HepG2 (cell line): ENCODE measurements at regions not wholly inside any gene's neighbourhood (a gene's known extent, or its start where the extent isn't known, plus 50 kb on each side); places are given as distances from the start of the nearest gene placed in this dataset.

ENCODE experiments used
- ATAC-seq: fragments of 200-7000 bp; cut with Tn5 transposase; 3 replicates; pipeline ENCODE4 v1.9.1; 2020; ENCODE audit warnings: mild to moderate bottlenecking, moderate library complexity
- BruUV-seq: library from RNA; stranded (reverse); fragments of 400-500 nt; replicated peaks from 2 replicates; lab custom pipeline; 2021; lab: Mats Ljungman, UMichigan
- CTCF ChIA-PET: fragments of 300-600 bp; formaldehyde crosslinking; extraction: SDS; loops from one replicate; lab custom pipeline; 2021; ENCODE audit warnings: low total read pairs, inconsistent platforms, low intra/inter-chr PET ratio; lab: Yijun Ruan, JAX
- POLR2A ChIA-PET: fragments of 350-600 bp; sonication (Branson Sonifier 250); formaldehyde crosslinking; loops from one replicate; lab custom pipeline; 2020; ENCODE audit warnings: antibody characterized with exemption, inconsistent platforms; lab: Yijun Ruan, JAX
- DNase-seq: peaks from one replicate; pipeline ENCODE4 v3.0.0-alpha.2; 2015; ENCODE audit warnings: low spot score
- FAIRE-seq: peaks from 3 replicates; lab custom pipeline; 2011; peaks lifted over from hg19 to GRCh38; lab: Jason Lieb, UNC
- H2AFZ ChIP-seq: one replicate; pipeline ENCODE4 v1.6.1; 2011; ENCODE audit warnings: low read length, inconsistent platforms
- H3K27ac ChIP-seq: fragments of 300-600 bp; 3 replicates; pipeline ENCODE4 v1.8.0; 2011; ENCODE audit warnings: mixed run types, mild to moderate bottlenecking, mixed read lengths, low read length, inconsistent platforms; ENCODE audit not compliant: insufficient read depth; ENCODE audit errors: extremely low read length
- H3K27me3 ChIP-seq, 2 experiments: fragments of 200-600 bp in 1 of 2; 2 replicates in 1 of 2; 3 replicates in 1 of 2; pipeline versions ENCODE4 v1.6.0 to v1.8.0; 2011; ENCODE audit warnings: low read length in 2 of 2, mild to moderate bottlenecking in 2 of 2, moderate library complexity in 2 of 2, inconsistent platforms in 1 of 2; ENCODE audit not compliant: insufficient read depth in 2 of 2, control insufficient read depth in 1 of 2
- H3K36me3 ChIP-seq, 2 experiments: fragments of 200-600 bp in 1 of 2; replicated peaks in 1 of 2; 2 replicates in 1 of 2; 3 replicates in 1 of 2; pipeline versions ENCODE4 v1.5.1 to v1.8.0; 2011; ENCODE audit warnings: low read length in 2 of 2, inconsistent platforms in 1 of 2; ENCODE audit not compliant: insufficient read depth in 2 of 2, control insufficient read depth in 1 of 2
- H3K4me1 ChIP-seq: 2 replicates; pipeline ENCODE4 v1.5.1; 2012; ENCODE audit warnings: low read length, inconsistent platforms; ENCODE audit not compliant: insufficient read depth
- H3K4me2 ChIP-seq: 2 replicates; pipeline ENCODE4 v1.6.0; 2011; ENCODE audit warnings: low read depth, low read length, inconsistent platforms
- H3K4me3 ChIP-seq, 3 experiments: fragments of 200-600 bp in 1 of 3; sonication (generic), shearing (Covaris generic) in 1 of 3; replicated peaks in 1 of 3; 2 replicates each; pipeline ENCODE4 v1.5.1; 2011 to 2016; ENCODE audit warnings: low read length in 3 of 3, inconsistent platforms in 2 of 3, low read depth in 2 of 3, mild to moderate bottlenecking in 2 of 3, control low read depth in 1 of 3, mixed read lengths in 1 of 3; ENCODE audit not compliant: insufficient read depth in 1 of 3
- H3K79me2 ChIP-seq: one replicate; pipeline ENCODE4 v1.6.1; 2011; ENCODE audit warnings: low read length, inconsistent platforms; ENCODE audit not compliant: insufficient read depth
- H3K9ac ChIP-seq: 2 replicates; pipeline ENCODE4 v1.6.0; 2011; ENCODE audit warnings: mild to moderate bottlenecking, low read depth, low read length, inconsistent platforms; ENCODE audit not compliant: insufficient read depth
- H3K9me3 ChIP-seq: 2 replicates; pipeline ENCODE4 v1.5.1; 2012; ENCODE audit warnings: mild to moderate bottlenecking, low read length
- H4K20me1 ChIP-seq: 2 replicates; pipeline ENCODE4 v1.6.0; 2011; ENCODE audit warnings: inconsistent platforms, mild to moderate bottlenecking, low read length, moderate library complexity; ENCODE audit not compliant: insufficient read depth
- ARID2 ChIP-seq: sonication (generic); formaldehyde crosslinking; IDR thresholded peaks from 2 replicates; pipeline ENCODE4 v1.8.1; 2022; ENCODE audit warnings: mild to moderate bottlenecking, missing genetic modification reagents, borderline replicate concordance
- BATF2 ChIP-seq: sonication (generic); formaldehyde crosslinking; IDR thresholded peaks from 2 replicates; pipeline ENCODE4 v1.8.0; 2022; ENCODE audit warnings: mild to moderate bottlenecking, missing genetic modification reagents, moderate library complexity
- HDAC2 ChIP-seq: sonication (generic); formaldehyde crosslinking; IDR thresholded peaks from 2 replicates; pipeline ENCODE4 v1.4.0; 2020; ENCODE audit warnings: missing genetic modification reagents
- HINFP ChIP-seq: sonication (generic); formaldehyde crosslinking; IDR thresholded peaks from 2 replicates; pipeline ENCODE4 v1.4.0; 2020; ENCODE audit warnings: low read depth, mild to moderate bottlenecking, missing genetic modification reagents
- HOXA3 ChIP-seq: sonication (generic); formaldehyde crosslinking; IDR thresholded peaks from 2 replicates; pipeline ENCODE4 v1.5.0; 2020; ENCODE audit warnings: missing genetic modification reagents
- PRPF4 ChIP-seq: fragments of 200-400 bp; formaldehyde crosslinking; IDR thresholded peaks from 2 replicates; pipeline ENCODE4 v1.6.1; 2016; ENCODE audit warnings: low read length, low read depth; ENCODE audit not compliant: poor library complexity, severe bottlenecking
- RCOR2 ChIP-seq: IDR thresholded peaks from 2 replicates; pipeline ENCODE4 v1.6.1; 2016; ENCODE audit warnings: missing biosample characterization, missing genetic modification reagents
- SRSF9 ChIP-seq: fragments of 200-400 bp; formaldehyde crosslinking; IDR thresholded peaks from 2 replicates; pipeline ENCODE4 v1.6.1; 2018; ENCODE audit warnings: borderline replicate concordance, mild to moderate bottlenecking, low read depth, low read length; ENCODE audit not compliant: insufficient read depth, poor library complexity, severe bottlenecking
- TAF15 ChIP-seq: fragments of 200-400 bp; formaldehyde crosslinking; IDR thresholded peaks from one replicate; pipeline ENCODE4 v1.6.1; 2018; ENCODE audit warnings: mild to moderate bottlenecking, low read depth, low read length; ENCODE audit not compliant: poor library complexity, severe bottlenecking
- ZNF550 ChIP-seq: sonication (generic); formaldehyde crosslinking; IDR thresholded peaks from 2 replicates; pipeline ENCODE4 v1.4.0; 2020; ENCODE audit warnings: mild to moderate bottlenecking, missing genetic modification reagents, borderline replicate concordance
- ZNF564 ChIP-seq: sonication (generic); formaldehyde crosslinking; IDR thresholded peaks from 2 replicates; pipeline ENCODE4 v1.8.1; 2023; ENCODE audit warnings: mild to moderate bottlenecking, missing genetic modification reagents
- ZUFSP ChIP-seq: sonication (generic); formaldehyde crosslinking; IDR thresholded peaks from 2 replicates; pipeline ENCODE4 v1.9.0; 2021; ENCODE audit warnings: missing genetic modification reagents, mild to moderate bottlenecking, borderline replicate concordance
- ZZZ3 ChIP-seq: sonication (generic); formaldehyde crosslinking; IDR thresholded peaks from 2 replicates; pipeline ENCODE4 v1.4.0; 2020; ENCODE audit warnings: missing genetic modification reagents, mild to moderate bottlenecking, borderline replicate concordance
- WGBS: methylation state at CpG from one replicate; pipeline ENCODE4 v1.1.6; 2017; ENCODE audit warnings: low lambda C conversion rate; 5-methylcytosine and 5-hydroxymethylcytosine counted together
- in situ Hi-C: cut with HindIII; loops from 2 replicates; pipeline ENCODE4 v1.10.0; 2017; ENCODE audit warnings: low pct_unique_long_range_greater_than_20kb; ENCODE audit not compliant: extremely low pct_ligation_motif_present
- intact Hi-C: fragments of 100-400 bp; cut with micrococcal nuclease; formaldehyde crosslinking; loops from one replicate; pipeline ENCODE4 v1.10.0; 2022; ENCODE audit not compliant: unreplicated experiment

- TF ChIP-seq HINFP (CRISPR knock-in tag) (no peak), ZNF564 (CRISPR knock-in tag) (no peak), ZZZ3 (CRISPR knock-in tag) (no peak)
Measured at GRCh38 chr21:27704567-27705166, 737.8 kb upstream of the ADAMTS5 start (continued).

- no peak for FAIRE-seq
- intact Hi-C loops (loop anchor here (5.0 kb wide), 1 partner anchor 986 kb away; no protein-coding TSS in a partner anchor), in situ Hi-C loops (loop anchor here (5.0 kb wide), 1 partner anchor 856 kb away; the partner anchor contains the start of gene ADAMTS1)
- H3K36me3 ChIP-seq = no peaks in the 10 kb centered on the region
- peaks cover 37% of the 10 kb centered on the region for H3K9me3 ChIP-seq
- H4K20me1 ChIP-seq = no peaks in the 10 kb centered on the region
- DNase-seq = no peak
- WGBS = 1% methylated on average over 4 of the region's 4 CpGs
- ATAC-seq = no peak
- H3K9ac ChIP-seq = no peak overlapping the region
- H3K79me2 ChIP-seq = no peaks in the 10 kb centered on the region
- ChIA-PET POLR2A (no interaction called here), CTCF (no interaction called here)
- no peaks in the 10 kb centered on the region for H3K27me3 ChIP-seq
- H3K4me1 ChIP-seq = no peaks in the 10 kb centered on the region
- H3K4me3 ChIP-seq = no peak overlapping the region
- no peak overlapping the region for H2AFZ ChIP-seq
- no peak overlapping the region for H3K27ac ChIP-seq
- H3K4me2 ChIP-seq = no peak overlapping the region
- no TSS peak for BruUV-seq
- TF ChIP-seq RCOR2 (CRISPR knock-in tag) = no peak
- no peak for TF ChIP-seq HOXA3 (CRISPR knock-in tag)
- TF ChIP-seq PRPF4 = no peak
- no peak for TF ChIP-seq HDAC2 (CRISPR knock-in tag)
- no peak for TF ChIP-seq ZUFSP (CRISPR knock-in tag)
- no peak for TF ChIP-seq ARID2 (CRISPR knock-in tag)
- TF ChIP-seq SRSF9 = no peak
- no peak for TF ChIP-seq TAF15
- no peak for TF ChIP-seq ZNF550
- TF ChIP-seq BATF2 (CRISPR knock-in tag) = no peak
Measured at GRCh38 chr21:27703791-27704190, 736.9 kb upstream of the ADAMTS5 start.
